Activated CD8-positive, alpha-beta memory T cell treated with anti-CD3 and anti-CD28 coated beads, Interleukin-2, amount 50 U/mL, for 24 hours (primary cell): ENCODE measurements at regions not wholly inside any gene's neighbourhood (a gene's known extent, or its start where the extent isn't known, plus 50 kb on each side); places are given as distances from the start of the nearest gene placed in this dataset.

Experiments used
- DNase-seq: peaks from one replicate; pipeline ENCODE4 v3.0.0-alpha.2; 2020; ENCODE audit errors: extremely low read depth

DNA sequence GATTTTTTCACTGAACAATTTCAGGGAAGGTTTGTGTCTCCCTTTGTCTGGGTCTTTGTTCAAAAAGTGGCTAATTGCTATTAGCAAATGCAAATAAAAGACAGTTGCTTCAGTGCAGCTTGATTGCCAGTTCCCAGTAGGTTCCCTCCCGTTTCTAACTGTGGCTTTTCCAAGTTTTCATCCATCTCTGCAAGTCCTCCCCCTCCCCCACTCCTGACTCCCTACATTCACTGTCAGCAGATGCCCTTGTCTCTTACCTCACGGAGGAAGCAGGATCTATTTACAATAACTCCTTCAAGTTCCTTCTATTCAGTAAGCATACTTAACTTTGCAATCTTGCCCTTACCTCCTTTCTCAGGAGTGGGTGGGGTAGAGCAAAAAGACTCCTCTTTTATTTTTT is 55.4 kb upstream of the SCEL start:
- no peak for DNase-seq

DNA sequence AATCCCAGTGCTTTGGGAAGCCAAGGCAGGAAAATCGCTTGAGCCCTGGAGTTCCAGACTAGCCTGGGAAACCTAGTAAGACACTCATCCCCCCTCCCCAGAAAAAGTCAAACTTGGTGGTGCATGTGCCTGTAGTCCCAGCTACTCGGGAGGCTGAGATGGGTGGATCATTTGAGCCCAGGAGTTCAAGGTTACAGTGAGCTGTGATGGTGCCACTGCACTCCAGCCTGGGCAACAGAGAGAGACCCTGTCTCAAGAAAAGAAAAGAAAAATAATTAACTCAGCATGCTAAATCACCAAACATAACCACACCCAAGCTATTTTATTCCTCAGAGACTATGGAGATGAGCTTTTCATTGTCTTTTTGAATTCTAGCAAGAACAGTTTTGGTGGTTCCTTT is 56.2 kb upstream of the SCEL start:
- DNase-seq = no peak

DNA sequence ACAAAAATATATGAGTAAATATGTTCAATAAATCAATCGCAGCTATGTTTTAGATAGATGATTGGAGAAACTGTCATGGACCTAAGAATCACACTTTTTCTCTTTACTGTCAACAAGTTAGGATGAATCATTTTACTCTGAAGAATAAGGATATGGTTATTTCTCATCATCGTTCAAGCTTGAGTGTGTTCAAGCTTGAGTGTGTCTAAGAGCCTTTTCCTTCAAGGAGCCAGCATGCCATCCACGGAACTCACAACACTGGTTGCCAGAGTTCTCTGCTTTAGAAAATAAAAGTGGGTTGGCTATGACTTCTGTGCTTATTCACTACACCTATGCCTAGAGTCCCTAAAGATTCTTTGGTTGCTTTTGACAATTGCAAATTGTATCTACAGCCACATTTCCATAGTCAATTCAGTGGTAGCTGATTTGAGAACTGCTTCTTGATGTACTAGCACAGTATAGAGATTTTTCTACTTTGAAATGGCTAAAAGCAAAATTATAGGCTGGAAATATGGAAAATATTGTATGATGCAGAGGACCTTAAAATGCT is 58.1 kb upstream of the SCEL start:
- DNase-seq = no peak

DNA sequence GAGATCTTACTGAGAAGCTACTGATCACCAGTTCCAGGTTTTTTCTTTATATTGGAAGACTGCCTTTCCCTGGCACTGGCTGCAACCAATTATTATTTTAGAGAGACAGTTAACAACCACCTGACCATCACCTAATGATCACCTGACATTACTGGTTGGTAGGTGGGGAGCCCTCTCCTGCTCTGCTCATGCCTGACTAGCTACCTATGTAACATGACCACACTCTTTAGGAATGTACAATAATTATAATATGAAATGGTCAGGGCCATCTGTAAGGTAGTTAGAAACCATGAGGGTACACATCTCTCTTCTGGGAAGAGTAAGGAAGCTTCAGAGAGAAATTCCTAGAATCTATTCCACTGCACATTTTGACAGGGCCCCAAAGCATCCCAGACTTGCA is 59.0 kb upstream of the SCEL start:
- DNase-seq = no peak

DNA sequence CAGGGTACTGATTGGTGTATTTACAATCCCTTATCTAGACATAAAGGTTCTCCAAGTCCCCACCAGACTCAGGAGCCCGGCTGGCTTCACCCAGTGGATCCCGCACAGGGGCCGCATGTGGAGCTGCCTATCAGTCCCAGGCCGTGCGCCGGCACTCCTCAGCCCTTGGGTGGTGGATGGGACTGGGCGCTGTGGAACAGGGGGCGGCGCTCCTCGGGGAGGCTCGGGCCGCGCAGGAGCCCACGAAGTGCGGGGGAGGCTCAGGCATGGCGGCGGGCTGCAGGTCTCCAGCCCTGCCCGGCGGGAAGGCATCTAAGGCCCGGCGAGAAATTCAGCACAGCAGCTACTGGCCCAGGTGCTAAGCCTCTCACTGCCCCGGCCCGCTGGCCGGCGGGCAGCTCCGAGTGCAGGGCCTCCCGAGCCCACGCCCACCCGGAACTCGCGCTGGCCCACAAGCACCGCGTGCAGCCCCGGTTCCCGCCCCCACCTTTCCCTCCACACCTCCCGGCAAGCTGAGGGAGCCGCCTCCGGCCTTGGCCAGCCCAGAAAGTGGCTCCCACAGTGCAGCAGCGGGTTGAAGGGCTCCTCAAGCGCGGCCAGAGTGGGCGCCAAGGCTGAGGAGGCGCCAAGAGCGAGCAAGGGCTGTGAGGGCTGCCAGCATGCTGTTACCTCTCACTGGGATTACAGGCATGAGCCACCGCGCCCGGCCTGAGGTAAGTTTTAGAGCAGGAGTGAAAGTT is 60.0 kb upstream of the SCEL start:
- no peak for DNase-seq

DNA sequence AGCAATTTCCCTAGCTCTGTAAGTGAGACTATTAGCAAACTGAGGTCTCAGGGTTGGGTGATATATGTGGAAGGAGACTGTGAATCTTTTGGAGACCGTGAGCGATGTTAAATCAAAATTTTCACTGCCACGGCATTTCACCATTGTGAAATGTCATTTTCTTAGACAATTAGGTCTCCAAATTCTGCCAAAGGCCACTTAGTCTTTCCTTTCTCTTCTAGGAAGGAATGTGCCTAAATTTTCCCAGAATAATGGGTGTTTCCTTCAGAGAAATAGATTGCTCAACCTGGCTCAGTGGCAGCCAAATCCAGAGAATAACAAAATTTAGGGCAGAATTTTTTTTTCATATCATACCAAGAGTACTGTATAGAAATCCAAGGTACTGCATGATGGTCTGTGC is 64.5 kb upstream of the SCEL start:
- DNase-seq = no peak

DNA sequence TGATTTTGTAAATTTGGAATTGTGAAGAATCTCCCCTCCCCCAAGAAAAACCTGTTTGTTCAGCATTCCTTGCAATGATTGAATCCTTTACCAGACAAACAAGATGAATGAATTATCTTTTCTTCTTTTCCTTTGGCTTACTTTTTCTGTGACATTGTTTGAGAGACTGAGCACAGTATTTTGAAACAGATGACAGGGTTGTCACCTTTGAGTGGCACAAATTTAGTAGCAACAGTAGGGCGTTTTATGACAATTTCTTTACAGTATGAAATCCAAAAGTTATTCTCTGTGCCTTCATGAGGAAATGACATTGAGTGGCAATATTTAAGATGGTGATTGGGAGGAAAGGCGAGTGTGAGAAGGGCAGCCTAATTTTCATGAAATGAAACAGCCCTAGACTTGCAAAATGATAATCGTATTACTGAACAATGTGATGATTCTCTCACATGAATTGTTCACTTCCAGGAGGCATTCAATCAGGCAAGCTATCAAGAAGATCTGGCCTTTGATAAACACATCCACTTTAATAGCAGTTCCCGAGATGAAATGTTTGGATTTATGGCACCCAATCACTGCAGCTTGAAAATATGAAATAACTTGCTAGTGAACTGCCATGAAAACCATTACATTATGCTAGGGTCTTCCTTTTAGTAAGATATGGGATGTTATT is 68.6 kb upstream of the SCEL start:
- DNase-seq = no peak

DNA sequence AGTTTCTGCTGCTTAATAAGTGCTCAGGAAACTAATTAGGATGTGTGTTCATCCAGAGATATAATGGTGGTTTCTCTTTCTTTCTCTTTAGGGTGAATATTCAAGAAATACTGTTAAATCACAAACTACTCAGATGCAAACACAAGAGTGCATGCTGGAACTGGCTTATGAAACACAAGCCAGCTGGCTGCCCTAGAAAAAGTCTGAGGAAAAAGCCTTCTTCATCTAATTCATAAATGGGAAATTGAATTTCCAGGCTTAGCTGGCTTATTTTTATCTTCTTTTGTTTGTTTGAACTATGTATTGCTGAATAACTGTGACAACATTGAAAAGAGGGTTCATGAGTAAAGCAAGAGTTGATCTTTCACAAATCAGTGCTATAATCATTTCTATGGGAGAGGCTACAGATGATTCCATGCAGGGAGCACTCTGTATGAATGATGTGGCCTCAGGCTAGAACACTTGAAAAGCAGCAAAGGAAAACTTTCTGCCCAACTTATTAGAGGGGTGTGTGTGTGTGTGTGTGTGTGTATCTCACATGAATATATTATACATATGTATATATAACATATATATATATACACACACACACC is 69.8 kb upstream of the SCEL start:
- no peak for DNase-seq

DNA sequence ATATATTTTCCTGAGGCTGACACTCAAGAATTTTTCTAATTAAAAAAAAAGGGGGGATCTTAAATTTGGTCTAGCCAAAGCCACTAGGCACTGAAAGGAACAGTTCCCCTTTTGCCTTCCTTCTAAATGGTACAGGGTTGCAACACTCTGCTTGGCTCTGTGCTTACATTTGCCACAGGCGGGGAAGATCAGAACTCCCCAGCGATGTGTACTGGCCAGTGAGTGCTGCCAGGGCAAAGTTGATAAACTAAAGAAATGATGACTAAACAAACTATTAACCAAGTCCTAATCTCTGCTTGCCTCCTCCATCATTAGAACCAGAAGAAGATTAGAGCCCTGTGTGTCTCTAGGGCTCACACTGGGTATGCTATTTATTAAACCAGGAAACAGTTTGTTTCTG is 75.3 kb upstream of the SCEL start:
- DNase-seq = no peak

DNA sequence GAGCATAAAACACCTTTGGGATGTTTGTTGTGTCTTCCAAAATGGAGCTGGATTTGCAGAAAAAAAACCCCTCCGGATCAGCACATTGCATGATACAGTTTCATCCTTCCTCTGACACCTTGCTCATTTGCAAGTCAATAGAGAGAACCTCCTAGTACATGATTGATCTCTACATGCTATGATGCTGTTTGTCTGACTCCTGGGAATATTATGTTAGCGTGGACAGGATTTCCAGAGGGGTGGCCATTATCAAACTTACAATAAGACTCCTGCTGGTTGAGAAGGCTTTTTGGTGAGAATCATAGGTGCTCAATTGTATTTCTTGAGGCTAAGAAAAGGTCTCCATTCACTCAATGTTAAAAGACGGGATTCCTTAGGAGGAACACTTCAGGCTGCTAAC is 75.9 kb upstream of the SCEL start:
- no peak for DNase-seq

DNA sequence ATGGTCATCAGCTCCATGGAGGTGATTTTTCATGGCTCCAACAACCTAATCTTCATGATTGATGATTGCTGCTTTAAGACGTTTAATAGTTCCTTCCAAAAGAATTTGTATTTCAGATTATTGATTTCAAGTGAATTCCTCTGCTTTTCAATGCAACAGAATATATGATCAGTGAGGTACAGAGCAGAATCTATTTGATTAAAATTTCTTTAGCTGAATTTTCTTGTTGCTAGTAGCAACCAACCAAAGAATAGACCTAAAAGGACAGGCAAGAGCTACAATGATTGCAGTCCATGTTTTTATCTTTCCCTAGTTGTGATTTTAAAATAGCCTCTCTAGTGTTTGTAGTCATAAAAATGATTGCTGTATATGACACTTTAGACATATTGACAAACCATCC is 76.8 kb upstream of the SCEL start:
- no peak for DNase-seq

DNA sequence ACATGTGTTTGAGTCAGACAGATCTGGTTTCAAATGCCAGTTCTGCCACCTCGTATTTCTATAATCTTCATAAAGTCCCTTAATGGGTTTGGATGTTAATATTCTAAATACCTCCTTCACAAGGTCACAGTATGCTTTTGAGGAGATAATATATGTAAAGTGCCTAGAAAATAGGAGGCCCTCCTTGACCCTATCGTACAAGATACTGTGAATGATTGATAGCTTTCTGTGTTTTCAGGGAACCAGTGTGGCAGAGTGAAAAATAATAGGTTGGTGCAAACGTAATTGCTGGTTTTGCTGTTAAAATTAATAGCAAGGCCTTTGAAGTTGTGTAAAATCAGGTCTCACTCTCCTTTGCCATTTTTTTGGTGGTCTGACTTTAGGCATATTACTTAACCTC is 77.5 kb upstream of the SCEL start:
- DNase-seq = no peak

DNA sequence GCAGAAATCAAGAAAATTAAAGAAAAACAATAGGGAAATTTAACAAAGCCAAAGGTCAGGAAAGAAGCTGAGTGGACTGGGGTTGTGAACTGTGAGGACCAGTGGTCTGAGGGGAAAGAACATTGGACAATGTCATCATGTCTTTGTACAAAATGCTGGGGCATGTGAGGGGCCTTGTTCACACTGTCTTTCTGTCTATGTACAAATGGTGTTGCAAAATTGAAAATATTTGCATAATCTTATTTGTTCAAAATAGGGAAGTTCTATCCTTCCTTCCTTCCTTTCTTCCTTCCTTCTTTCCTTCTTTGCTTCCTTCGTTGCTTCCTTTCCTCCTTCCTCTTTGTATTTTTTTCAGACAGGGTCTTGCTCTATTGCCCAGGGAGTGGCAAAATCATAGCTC is 79.2 kb upstream of the SCEL start:
- no peak for DNase-seq

DNA sequence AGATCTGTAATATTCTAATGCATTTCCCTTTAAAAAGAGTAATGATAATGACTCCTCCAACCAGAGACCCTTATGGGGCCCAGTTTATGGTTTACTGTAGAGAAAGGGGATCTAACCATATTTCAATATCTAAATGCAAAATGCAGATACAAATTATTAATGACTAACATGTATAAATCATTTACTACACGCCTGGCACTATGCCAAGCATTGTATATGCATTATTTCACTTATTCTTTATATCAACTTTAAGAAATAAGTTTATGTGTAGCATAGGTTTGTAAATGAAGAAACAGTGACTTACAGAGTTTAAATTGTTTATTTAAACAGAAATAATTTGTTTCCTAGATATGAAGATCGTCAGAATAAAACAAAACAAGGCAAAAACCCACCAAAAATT is 86.2 kb upstream of the SCEL start:
- DNase-seq = no peak

DNA sequence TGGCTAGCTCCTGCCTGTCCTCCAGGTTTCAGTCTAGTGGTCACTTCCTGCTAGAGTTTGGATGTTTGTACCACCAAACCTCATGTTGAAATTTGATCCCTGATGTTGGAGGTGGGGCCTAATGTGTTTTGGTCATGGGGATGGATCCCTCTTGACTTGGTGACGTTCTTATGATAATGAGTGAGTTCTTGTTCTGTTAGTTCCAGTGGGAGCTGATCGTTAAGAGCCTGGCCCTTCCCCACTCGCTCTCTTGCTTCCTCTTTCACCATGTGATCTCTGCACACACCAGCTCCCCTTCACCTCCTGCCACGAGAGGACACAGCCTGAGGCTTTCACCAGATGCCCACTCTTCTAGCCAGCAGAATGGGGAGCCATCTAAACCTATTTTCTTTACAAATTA is 86.8 kb upstream of the SCEL start:
- DNase-seq = no peak

DNA sequence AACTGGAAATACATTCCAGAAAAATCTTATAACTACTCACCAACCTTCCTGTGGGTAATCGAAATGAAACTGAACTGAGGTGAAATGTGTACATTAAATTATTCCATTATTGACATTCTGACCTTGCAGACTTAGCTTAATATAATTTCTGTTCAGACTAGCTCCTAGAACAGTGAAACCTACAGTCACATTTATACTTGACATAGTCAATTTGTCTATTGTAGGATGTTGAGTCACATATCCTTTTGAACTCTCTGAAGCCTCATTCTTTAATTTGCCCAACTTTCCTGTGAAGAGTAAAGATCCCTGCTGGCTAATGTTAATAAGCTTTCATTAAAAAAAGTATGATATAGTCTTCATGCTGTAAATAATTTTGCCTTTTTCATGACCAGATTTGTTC is 92.0 kb upstream of the SCEL start:
- no peak for DNase-seq

DNA sequence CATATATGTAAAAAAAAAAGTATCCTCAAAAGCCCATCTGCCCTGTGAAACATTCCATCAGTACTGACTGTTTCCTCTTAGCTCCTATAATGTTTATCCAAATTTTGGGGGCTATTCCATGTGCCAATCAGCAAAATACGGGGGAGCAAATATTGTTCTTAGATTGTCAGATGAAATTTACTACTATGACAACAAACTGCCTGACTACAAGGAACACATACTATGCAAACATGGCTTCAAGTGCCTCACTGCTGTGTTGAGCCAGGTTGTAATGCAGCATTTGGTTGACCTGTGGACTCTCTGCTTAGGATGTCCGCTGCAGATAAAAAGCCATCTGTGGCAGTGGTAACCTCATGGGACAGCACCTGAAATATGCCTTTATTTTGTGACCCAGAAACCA is 98.2 kb upstream of the SCEL start:
- no peak for DNase-seq

DNA sequence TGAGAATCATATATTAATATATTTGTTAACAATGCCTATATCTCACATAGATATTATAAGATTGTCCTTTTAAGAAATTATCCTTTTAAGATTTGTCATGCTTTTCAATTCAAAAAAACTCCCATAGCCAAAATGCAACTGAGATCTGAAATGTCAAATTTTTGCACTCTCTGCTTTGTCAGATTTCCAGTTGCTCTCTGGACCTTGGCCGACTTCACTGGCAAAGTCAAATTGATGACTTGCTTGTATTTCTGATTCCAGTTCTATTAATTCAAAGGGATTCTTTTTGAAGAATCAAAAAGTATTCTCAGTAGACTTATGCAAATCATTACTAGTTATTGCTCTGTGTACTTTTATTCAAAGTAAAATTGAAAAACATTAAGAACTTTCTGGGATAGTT is 101.2 kb upstream of the SCEL start:
- no peak for DNase-seq

DNA sequence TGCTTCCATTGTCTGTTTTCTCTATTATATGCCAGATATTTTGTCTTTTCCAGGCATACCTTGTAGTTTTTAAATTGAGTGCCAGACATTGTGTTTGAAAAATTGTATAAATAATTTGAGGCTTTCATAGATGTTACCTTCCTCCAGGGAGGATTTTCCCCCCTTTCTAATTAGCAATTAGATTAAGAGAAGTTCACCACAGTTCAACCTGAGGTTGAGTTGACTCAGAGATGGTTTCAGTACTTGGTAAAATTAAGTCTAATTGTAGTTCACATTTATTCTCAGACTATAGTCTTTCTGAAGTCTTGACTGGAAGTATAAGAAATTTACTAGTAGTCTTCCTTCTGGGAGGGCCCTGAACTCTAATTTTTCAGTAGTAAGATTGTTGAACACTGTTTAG is 104.1 kb upstream of the SCEL start:
- DNase-seq = no peak

DNA sequence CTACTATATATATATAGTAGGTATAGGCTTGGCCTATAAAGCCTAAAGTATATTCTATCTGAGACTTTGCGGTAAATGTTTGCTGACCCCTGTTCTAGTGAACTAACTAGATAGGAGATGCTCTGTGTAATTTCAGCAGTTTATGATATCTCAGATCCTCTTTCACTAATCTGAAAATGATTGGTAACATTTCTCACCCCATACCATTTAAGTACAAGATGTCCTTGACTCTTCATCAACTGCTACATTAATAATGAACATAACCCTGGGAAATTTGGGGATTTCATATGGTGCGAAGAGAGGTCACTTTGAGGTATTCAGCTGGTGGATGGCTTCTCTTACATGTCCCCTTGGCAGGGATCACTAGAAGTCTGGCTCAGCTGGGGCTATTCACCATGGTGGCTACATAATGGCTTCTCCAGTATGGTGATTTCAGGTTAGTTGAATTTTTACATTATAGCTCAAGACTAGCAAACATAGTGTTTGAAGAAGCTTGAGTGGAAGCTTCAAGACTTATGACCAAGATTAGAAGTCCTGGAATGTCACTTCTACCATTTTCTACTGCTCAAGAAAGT is 103.6 kb upstream of the MYCBP2 start:
- DNase-seq = no peak

DNA sequence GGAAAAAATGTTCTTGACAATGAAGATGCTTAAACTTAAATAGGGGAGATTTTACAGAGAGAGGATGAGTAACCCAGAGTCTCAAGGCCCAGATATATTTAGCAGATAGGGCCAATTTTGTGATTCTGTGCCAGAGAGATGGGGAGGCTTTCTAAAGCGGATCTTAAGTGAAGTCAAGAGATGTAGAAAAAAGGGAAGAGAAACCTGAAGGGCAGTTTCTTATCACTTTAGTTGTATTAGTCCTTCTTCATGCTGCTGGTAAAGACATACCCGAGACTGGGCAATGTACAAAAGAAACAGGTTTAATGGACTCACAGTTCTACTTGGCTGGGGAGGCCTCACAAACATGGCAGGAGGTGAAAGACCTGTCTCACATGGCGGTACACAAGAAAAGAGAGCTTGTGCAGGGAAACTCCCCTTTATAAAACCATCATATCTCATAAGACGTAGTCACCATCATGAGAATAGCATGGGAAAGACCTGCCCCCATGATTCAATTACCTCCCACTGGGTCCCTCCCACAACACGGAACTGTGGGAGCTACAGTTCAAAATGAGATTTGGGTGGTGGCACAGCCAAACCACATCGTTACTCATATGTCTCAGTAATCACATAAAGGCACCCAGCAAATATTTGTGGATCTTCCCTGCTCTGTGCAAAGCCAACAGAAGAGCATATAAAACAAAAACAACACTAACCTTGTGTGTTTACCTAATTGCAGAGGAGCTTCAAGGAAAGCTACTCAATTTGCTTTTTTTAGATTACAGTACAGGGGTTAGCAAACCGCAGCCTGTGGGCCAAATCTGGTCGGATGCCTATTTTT is 102.6 kb upstream of the MYCBP2 start:
- DNase-seq = peak; percentile 33

DNA sequence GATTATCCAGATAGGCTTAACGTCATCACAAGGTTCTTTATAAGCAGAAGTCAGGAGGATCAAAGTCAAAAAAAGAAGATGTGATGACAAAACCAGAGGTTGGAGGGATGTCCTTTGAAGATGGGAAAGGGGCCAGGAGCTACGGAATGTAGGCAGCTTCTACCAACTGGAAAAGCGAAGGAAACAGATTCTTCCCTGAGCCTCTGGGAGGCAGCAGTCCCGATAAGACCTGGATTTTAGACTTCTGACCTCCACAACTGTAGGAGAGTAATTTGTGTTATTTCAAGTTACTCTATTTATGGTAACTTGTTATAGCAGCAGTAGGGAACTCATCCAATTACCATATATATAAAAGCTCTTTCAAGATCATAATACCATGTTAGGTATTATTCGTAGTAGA is 98.8 kb upstream of the MYCBP2 start:
- DNase-seq = no peak
